ENCODE measurements at regions not wholly inside any gene's neighbourhood (a gene's known extent, or its start where the extent isn't known, plus 50 kb on each side); places are given as distances from the start of the nearest gene placed in this dataset.

DNA sequence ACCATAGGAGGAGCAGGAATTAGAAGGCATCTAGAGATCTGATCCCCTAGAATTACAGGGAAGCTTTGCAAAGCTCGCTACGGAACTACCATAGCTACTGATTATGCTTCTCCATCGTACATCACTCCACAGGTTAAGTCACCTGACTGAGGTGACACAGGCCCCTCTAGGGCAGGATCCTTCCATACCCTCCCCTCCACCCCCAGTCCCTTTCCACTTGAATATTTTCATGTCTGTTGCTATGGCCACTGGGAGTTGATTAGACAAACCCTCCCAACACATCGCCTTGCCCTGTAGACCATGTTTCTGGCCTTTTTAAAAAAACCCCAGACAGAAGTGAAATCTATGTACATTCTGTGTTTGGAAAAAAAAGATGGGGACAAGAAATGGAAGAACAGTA lies 287.1 kb downstream of the SOX9 start:
- H3F3A ChIP-seq (ENCODE audit: insufficient read depth): no peaks in the 10 kb centered on the region
- no peak overlapping the region for H3K4me2 ChIP-seq (ENCODE audit: low read depth, low read length, poor library complexity, severe bottlenecking)
- H3K27me3 ChIP-seq (ENCODE audit: low read length): no peaks in the 10 kb centered on the region
- no peak overlapping the region for H2AFZ ChIP-seq (ENCODE audit: low read depth, low read length, severe bottlenecking)
- no peaks in the 10 kb centered on the region for H3K79me2 ChIP-seq (ENCODE audit: insufficient read depth, low read length)
- no peak for TF ChIP-seq EZH2phosphoT487 (conservative IDR thresholded peaks at IDR 0.05; ENCODE audit: low read length)
- TF ChIP-seq, protein P1, sequence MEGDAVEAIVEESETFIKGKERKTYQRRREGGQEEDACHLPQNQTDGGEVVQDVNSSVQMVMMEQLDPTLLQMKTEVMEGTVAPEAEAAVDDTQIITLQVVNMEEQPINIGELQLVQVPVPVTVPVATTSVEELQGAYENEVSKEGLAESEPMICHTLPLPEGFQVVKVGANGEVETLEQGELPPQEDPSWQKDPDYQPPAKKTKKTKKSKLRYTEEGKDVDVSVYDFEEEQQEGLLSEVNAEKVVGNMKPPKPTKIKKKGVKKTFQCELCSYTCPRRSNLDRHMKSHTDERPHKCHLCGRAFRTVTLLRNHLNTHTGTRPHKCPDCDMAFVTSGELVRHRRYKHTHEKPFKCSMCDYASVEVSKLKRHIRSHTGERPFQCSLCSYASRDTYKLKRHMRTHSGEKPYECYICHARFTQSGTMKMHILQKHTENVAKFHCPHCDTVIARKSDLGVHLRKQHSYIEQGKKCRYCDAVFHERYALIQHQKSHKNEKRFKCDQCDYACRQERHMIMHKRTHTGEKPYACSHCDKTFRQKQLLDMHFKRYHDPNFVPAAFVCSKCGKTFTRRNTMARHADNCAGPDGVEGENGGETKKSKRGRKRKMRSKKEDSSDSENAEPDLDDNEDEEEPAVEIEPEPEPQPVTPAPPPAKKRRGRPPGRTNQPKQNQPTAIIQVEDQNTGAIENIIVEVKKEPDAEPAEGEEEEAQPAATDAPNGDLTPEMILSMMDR (IDR thresholded peaks at IDR 0.05; ENCODE audit: insufficient read depth, low read length, poor library complexity, severe bottlenecking): no peak
- no peaks in the 10 kb centered on the region for H3K9me2 ChIP-seq (replicated peaks; ENCODE audit: insufficient read depth, low read length)
- no peak overlapping the region for H3K4me3 ChIP-seq (ENCODE audit: insufficient read depth, low read length, poor library complexity, severe bottlenecking)
- no peaks in the 10 kb centered on the region for H3K9me3 ChIP-seq (ENCODE audit: insufficient read depth, low read length)
- H3K27ac ChIP-seq (ENCODE audit: low read depth, low read length): no peak overlapping the region
- no peak overlapping the region for H3K9ac ChIP-seq (ENCODE audit: low read length)
- no peaks in the 10 kb centered on the region for H4K20me1 ChIP-seq (ENCODE audit: low read depth, low read length)
- no peaks in the 10 kb centered on the region for H3K36me3 ChIP-seq (ENCODE audit: low read length)

DNA sequence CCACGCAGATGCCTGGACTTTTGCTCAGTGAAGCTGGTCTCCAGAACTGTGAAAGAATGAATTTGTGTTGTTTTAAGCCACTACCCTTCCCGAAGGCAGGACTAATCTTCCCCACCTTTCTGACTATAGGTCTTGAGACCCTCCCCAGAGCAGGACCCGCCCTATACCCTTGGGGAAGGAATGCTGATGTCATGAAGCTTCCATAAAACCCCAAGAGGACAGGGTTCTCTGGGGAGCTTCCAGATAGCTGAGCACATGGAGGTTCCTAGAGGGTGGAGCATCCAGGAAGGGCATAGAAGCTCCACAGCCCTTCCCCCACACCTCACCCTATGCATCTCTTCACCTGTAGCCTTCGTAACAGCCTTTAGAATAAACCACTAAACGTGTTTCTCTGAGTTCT lies 287.8 kb downstream of the SOX9 start:
- no peaks in the 10 kb centered on the region for H3K9me2 ChIP-seq (replicated peaks; ENCODE audit: insufficient read depth, low read length)
- H3K36me3 ChIP-seq (ENCODE audit: low read length): no peaks in the 10 kb centered on the region
- no peak overlapping the region for H3K4me3 ChIP-seq (ENCODE audit: insufficient read depth, low read length, poor library complexity, severe bottlenecking)
- H3K27me3 ChIP-seq (ENCODE audit: low read length): no peaks in the 10 kb centered on the region
- no peak overlapping the region for H3K4me2 ChIP-seq (ENCODE audit: low read depth, low read length, poor library complexity, severe bottlenecking)
- no peaks in the 10 kb centered on the region for H3F3A ChIP-seq (ENCODE audit: insufficient read depth)
- no peak overlapping the region for H2AFZ ChIP-seq (ENCODE audit: low read depth, low read length, severe bottlenecking)
- TF ChIP-seq, protein P1 (IDR thresholded peaks at IDR 0.05; ENCODE audit: insufficient read depth, low read length, poor library complexity, severe bottlenecking): no peak
- no peaks in the 10 kb centered on the region for H3K9me3 ChIP-seq (ENCODE audit: insufficient read depth, low read length)
- no peak overlapping the region for H3K27ac ChIP-seq (ENCODE audit: low read depth, low read length)
- no peak overlapping the region for H3K9ac ChIP-seq (ENCODE audit: low read length)
- no peaks in the 10 kb centered on the region for H3K79me2 ChIP-seq (ENCODE audit: insufficient read depth, low read length)
- no peaks in the 10 kb centered on the region for H4K20me1 ChIP-seq (ENCODE audit: low read depth, low read length)

DNA sequence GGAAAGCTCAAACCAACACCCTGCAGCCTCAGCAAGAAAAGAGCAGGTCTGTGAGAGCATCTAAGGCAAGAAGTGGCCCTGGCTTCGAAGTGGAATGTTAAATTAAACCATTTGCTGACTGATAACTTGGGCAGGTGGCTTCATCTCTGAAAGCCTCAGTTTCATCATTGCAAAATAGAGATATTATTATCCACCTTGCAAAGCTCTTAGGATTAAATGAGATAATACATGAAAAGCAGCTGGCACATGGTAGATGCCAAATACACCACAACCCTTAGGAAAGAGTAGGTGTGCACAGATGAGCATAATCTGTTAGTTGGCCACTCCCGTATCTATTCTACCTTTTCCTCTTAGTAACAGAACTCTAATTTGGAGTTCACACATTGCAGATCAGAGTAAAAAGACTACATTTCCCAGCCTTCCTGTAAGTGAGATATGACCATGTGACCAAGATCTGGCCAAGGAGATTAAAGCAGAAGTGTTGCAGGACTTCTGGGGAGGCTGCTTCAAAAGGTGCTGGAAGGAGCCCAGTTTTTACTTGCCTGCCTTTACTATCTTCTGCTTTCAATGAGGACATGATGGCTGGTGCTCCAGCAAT lies 288.7 kb downstream of the SOX9 start:
- no peaks in the 10 kb centered on the region for H4K20me1 ChIP-seq (ENCODE audit: low read depth, low read length)
- no peaks in the 10 kb centered on the region for H3K79me2 ChIP-seq (ENCODE audit: insufficient read depth, low read length)
- H3K9ac ChIP-seq (ENCODE audit: low read length): no peak overlapping the region

More for the DNA sequence above, 288.7 kb downstream of the SOX9 start:
- Histone ChIP-seq H3K9me2 (replicated peaks; ENCODE audit: insufficient read depth, low read length) (no peaks in the 10 kb centered on the region), H3K27ac (ENCODE audit: low read depth, low read length) (no peak overlapping the region), H3K9me3 (ENCODE audit: insufficient read depth, low read length) (no peaks in the 10 kb centered on the region), H3K4me2 (ENCODE audit: low read depth, low read length, poor library complexity, severe bottlenecking) (no peak overlapping the region), H3F3A (ENCODE audit: insufficient read depth) (no peaks in the 10 kb centered on the region), H3K4me3 (ENCODE audit: insufficient read depth, low read length, poor library complexity, severe bottlenecking) (no peak overlapping the region), H2AFZ (ENCODE audit: low read depth, low read length, severe bottlenecking) (no peak overlapping the region), H3K36me3 (ENCODE audit: low read length) (no peaks in the 10 kb centered on the region), H3K27me3 (ENCODE audit: low read length) (no peaks in the 10 kb centered on the region)
- TF ChIP-seq, protein P1 (IDR thresholded peaks at IDR 0.05; ENCODE audit: insufficient read depth, low read length, poor library complexity, severe bottlenecking): no peak
- no peak for TF ChIP-seq EZH2phosphoT487 (conservative IDR thresholded peaks at IDR 0.05; ENCODE audit: low read length)
